VCaP (cell line): ENCODE measurements at regions not wholly inside any gene's neighbourhood (a gene's known extent, or its start where the extent isn't known, plus 50 kb on each side); places are given as distances from the start of the nearest gene placed in this dataset.
"Not testable (repeated sequence)": the region's sequence is repeated elsewhere in the genome, so short reads cannot be mapped to it uniquely, and the experiment has no call there.

ENCODE experiments used
- H3K27ac ChIP-seq: fragments of 450-650 bp; 2 replicates; pipeline ENCODE4 v1.5.1; 2017
- TF ChIP-seq, protein P1 (sequence below): fragments of 450-650 bp; conservative IDR thresholded peaks from 2 replicates; pipeline ENCODE4 v1.5.1; 2017; ENCODE audit warnings: mild to moderate bottlenecking, moderate library complexity

DNA sequence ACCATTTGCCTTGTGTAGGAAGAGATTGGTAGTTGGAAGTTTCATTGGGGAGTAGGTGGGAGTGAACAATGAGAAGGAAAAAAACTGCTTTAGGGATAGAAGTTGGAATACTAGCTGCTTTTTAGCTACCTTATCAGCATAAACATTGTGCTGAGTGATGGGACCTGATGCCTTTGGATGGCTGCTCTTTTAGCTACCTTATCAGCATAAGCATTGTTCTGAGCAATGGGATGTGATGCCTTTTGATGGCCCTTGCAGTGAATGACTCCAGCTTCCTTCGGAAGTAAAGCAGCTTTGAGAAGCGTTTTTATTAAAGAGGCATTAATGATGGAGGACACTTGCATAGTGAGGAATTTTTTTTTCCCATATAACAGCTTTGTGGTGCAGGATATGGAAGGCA is 168.2 kb upstream of the NLGN4Y start:
- TF ChIP-seq, protein P1, sequence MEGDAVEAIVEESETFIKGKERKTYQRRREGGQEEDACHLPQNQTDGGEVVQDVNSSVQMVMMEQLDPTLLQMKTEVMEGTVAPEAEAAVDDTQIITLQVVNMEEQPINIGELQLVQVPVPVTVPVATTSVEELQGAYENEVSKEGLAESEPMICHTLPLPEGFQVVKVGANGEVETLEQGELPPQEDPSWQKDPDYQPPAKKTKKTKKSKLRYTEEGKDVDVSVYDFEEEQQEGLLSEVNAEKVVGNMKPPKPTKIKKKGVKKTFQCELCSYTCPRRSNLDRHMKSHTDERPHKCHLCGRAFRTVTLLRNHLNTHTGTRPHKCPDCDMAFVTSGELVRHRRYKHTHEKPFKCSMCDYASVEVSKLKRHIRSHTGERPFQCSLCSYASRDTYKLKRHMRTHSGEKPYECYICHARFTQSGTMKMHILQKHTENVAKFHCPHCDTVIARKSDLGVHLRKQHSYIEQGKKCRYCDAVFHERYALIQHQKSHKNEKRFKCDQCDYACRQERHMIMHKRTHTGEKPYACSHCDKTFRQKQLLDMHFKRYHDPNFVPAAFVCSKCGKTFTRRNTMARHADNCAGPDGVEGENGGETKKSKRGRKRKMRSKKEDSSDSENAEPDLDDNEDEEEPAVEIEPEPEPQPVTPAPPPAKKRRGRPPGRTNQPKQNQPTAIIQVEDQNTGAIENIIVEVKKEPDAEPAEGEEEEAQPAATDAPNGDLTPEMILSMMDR = no peak
- H3K27ac ChIP-seq = no peak overlapping the region

DNA sequence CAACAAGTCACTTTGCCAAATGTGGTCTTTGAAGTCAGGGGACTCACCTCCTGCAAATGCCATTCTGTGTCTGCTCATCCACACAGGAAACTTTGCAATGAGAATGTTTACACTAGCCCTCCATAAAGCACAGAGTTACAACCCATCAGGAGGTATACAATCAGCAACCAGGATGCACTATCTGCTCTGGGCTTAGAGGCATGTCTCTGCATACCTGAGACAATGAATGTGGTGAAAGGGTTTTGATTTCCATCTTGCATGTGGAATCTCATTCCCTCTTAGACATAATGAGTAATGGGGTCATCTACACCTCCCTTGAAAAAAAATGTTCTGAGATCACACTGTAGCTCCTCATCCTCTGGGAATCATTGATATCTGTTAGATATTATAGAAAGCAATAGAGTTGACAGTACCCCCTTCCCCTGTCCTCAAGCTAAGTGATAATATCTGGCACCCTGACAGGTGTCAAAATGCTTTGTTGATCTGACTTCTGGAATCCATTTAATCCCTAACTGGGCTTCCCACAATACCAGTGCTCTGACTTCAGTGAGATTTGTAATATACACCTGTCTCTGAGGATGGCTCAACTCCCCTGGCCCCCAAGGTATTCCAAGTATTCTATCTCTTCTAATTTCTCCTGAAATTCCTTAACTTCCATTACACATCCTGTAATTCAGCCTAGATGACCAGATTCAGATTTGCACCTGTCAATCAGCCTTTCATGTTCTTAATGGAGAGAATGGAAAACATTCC is 163.4 kb upstream of the NLGN4Y start:
- TF ChIP-seq, protein P1 = no peak
- no peak overlapping the region for H3K27ac ChIP-seq

DNA sequence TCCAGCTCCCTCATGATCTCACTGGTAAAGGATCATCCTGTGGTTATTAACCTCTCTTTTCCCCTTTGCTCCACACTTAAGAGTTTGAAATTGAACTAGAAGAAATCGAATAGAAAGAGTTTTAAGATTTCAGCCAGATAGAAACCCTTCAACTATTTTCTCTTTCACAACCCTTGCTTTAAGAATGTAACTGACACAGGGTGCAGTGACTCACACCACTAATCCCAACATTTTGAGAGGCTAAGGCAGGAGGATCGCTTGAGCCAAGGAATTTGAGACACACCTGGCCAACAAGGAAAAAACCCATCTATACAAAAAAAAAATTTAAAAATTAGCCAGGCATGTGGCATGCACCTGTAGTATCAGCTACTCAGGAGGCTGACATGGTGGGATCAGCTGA is 150.7 kb upstream of the NLGN4Y start:
- no peak overlapping the region for H3K27ac ChIP-seq
- TF ChIP-seq, protein P1 = no peak

DNA sequence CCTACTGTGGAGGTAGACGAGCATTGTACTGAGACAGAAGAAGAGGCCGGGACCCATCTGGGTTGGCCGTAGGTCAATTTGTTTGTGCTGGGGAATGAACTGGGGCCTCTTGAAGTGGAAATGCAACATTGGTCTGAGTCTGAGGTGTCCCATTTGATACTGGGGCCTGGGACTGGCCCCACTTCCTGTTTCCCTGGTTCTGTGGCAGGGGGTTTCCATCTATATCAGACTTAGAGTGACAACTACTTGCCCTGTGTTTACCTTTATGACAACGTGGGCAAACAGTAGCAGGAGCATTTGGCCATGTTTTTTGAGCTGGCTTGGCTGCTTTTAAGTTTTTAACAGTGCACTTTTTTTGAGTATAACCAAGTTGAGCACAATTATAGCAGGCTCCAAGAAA is 146.1 kb upstream of the NLGN4Y start:
- H3K27ac ChIP-seq = no peak overlapping the region
- TF ChIP-seq, protein P1 = no peak

DNA sequence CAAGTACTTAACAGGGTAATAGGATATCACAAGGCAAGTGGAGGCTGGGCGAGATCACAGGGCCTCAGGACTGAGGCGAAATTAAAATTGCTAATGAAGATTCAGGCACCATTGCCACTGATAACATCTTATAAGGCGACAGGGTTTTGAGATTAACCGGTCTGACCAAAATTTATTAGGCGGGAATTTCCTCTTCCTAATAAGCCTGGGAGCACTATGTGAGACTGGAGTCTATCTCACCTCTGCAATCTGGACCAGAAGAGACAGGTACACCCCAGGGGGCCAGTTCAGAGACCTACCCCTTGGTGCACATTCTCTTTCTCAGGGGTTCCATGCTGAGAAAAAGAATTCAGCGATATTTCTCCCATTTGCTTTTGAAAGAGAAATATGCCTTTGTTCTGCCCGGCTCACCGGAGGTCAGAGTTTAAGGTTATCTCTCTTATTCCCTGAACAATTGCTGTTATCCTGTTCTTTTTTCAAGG is 113.7 kb upstream of the NLGN4Y start:
- H3K27ac ChIP-seq = not testable (repeated sequence)

DNA sequence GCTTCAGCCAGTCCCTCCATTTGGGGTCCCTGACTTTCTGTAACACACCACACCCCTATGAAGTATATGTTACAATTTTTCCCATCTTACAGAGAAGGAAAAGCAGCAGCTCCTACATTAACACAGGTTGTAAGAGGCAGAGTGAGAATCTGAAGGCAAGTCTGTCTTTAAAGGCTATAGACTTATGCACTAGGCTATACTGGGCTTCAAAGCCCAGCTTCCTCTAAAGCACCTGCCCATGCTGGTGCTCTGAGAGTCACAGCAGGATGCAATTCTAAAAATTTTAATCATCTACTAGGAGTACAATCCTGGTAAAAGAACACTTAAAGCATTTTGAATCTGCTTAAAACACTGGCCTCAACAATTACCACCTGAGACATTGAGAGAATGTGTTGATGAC is 113.0 kb upstream of the NLGN4Y start:
- no peak overlapping the region for H3K27ac ChIP-seq
- TF ChIP-seq, protein P1 = no peak

DNA sequence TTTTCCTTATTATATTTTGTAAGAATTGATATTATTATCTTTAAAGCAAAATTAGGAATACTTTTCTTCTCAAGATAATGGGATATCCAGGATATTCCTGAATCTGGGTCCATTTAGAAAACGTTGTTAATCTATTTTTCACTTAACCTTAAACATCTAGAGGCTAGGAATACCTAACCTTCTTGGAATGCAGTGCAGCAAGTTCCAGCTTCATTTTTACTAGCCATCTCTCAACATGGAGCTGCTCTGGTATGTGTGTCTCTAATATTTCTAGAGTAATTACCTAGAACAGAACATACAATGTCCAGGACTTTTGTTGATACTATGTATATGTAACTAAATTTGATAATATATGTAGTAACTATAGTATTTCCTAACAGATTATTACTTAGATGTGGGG is 87.8 kb upstream of the NLGN4Y start:
- no peak overlapping the region for H3K27ac ChIP-seq
- TF ChIP-seq, protein P1 = no peak

DNA sequence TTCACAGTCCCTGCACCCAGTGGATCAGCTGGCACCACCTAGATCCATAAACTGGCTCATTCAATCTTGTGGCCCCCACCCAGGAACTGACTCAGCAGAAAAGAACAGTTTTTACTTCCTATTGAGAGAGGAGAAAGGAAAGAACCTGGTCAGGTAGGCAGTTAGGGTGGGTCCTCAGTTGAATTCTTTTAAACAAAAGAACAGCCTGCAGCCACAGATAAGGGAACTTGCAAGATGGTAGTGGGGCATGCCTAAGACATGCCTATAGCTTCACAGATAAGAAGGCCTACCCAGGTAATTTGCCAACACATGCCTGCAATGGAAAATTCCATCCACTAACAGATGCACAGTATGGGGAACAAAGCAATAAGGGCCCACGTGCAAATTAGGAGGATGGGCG is 86.7 kb upstream of the NLGN4Y start:
- TF ChIP-seq, protein P1 = no peak
- no peak overlapping the region for H3K27ac ChIP-seq
